Stimulated activated CD8-positive, alpha-beta memory T cell treated with anti-CD3 and anti-CD28 coated beads, Interleukin-2, amount 100 ng/mL, for 48 hours (primary cell): ENCODE measurements at regions not wholly inside any gene's neighbourhood (a gene's known extent, or its start where the extent isn't known, plus 50 kb on each side); places are given as distances from the start of the nearest gene placed in this dataset.
"Not testable (repeated sequence)": the region's sequence is repeated elsewhere in the genome, so short reads cannot be mapped to it uniquely, and the experiment has no call there.

Experiments
- DNase-seq, 2 donors: peaks; one replicate each; pipeline ENCODE4 v3.0.0-alpha.2; 2020; ENCODE audit warnings: low read depth in 2 of 2

DNA sequence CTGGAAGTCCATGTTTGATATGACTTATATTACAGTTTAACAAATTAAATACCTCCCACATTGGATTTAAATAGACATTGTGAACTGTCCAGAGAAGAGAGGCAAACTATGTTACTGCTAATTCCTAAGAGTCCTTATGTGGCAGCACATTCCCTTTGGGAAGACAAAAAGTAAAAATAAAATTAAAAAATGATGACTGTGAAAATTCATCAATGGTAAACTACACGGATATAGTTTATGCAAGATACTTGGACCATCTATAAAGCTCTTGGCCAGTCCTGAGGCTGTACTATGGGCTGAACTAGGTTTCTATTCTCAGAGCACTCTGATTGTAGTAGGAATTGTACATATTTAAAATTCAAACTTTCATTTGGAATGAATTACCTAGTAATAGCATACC, 206.4 kb downstream of the LRRK2 start:
- DNase-seq = no peak

DNA sequence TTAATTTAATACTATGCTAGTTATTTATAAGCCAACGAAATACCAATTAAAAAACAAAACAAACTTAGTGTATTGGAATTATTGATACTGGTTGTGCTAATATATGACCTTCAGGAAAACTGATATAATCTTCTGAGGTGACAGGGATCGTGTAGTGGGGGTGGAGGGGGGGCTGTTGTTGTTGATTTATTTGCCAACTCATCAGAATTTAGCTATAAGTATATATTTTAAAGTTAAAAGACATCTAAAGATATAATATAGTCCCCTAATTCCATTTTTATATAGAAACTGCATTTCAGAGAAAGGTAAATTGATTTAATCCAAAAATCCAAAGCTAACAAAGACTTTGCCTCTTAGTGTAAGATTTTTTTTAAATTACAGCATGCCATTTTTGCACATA, 210.5 kb downstream of the LRRK2 start:
- DNase-seq = no peak

DNA sequence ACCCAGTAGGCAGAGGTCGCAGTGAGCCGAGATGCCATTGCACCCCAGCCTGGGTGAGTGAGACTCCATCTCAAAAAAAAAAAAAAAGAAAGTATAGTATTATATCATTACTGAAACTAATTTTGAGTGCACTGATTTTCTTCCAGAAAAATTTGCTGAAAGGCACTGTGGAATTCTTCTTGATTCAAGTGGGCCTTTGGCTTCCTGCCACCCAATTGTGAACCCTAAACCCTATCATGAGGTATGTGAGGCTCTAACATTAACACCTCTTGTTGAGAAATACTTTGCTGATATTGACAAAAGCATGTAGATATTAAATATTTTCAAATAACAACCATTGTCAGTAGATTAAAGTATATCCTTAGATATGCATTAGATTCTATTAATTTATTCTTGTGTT, 211.2 kb downstream of the LRRK2 start:
- no peak for DNase-seq

DNA sequence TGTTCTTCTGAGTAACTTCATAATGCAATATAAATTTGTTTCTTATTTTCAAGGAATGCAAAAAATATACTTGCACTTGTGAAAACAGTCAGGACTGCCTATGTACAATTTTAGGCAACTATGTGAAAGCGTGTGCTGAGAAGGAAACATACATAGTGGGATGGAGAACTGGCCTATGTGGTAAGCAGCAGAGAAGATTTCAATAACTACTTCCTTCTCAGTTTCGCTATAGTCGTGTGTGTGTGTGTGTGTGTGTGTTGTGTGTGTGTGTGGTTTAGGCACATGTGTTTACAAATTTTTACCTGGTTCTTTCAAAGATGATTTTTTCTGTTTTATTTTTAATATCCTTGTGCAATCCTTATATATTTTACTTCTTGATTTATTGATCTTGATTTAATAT, 211.8 kb downstream of the LRRK2 start:
- DNase-seq = no peak

DNA sequence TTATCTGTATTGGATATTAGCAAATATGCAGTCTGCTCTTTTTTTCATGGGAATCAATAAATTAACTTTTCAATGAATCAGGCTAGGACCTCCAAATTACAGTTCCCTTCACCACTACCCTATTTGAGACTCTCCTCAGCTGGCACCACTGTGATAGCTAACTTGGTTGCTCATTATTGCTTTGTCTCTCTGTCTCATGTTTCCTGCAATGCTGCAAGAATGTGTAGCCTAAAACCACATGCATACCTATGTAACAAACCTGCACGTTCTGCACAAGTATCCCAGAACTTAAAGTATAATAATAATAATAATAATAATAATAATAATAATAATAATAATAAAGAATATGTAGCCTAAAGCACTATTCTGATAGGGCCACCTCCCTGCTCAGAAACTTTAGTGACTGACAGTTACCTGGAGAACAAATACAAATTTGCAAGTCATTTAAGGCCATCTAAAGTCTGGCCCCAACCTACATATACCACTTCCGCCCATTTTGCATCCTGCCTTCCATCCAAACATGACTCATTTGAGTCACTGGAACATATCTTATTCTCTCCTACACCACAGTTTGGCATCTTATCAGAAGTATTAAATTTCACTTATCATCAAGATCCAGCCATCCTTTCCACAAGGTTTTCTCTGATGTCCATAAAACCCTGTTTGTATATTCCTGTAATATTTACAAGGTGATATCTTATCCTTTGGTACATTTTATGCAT, 215.1 kb downstream of the LRRK2 start:
- DNase-seq = no peak

DNA sequence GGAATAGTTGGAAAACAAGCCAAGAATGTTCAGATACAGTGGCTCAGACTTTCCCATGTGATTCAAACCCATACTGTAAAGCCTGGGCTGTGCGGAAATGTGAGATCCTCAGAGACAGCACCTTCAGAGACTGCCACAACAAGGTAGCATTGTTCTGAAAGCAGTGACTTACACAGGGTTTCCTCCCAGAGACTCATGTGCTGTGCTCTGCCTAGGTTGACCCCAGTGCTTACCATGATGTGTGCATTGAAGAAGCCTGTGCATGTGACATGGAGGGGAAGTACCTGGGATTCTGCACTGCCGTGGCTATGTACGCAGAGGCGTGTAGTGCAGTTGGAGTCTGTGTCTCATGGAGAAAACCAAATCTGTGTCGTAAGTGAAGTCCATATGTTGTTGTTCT, 219.4 kb downstream of the LRRK2 start:
- no peak for DNase-seq

DNA sequence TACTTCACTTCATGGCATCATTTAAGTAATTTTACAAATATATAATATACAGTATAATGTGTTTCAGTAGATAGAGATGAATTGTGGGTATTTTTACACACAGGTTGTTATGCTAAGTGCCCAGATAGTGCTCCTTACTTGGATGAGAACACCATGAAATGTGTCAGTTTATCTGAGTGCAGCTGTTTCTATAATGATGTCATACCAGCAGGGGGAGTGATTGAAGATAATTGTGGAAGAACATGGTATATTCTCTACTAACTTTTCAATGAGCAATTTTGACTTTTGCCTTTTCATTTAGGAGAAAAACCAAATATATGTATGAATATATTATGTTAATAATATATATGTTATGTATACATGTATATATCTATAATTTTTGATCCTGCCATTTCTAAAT, 221.6 kb downstream of the LRRK2 start:
- no peak for DNase-seq

DNA sequence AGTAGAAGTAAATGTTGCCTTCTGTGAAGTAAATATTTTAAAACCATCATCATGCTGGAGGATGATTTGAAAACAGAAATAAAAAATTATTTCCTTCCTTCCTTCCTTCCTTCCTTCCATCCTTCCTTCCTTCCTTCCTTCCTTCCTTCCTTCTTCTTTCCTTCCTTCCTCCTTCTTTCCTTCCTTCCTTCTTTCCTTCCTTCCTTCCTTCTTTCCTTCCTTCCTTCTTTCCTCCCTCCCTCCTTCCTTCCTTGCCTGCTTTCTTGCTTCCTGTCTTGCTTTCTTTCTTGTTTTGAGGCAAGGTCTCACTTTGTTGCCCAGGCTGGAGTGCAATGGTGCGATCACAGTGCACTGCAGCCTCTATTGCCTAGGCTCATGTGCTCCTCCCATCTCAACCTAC, 223.7 kb downstream of the LRRK2 start:
- DNase-seq = not testable (repeated sequence)

DNA sequence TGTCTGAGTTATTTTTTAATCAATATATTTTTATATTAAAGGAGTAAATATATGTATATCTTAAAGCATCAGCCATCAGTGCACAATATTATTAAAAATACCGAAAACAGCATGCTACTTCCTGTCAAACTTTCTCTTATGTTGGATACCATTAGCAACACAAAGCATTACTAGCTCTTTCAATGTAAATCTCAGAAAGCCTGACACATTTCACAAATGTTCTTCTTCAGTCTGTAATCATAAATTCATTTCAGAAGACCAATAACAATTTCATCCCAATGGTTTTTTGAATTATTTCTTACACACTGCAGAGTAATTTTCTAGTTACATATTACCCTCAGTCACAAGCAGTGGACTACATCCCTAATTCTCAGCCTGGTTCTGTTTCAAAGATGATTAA, 226.9 kb downstream of the LRRK2 start:
- no peak for DNase-seq

DNA sequence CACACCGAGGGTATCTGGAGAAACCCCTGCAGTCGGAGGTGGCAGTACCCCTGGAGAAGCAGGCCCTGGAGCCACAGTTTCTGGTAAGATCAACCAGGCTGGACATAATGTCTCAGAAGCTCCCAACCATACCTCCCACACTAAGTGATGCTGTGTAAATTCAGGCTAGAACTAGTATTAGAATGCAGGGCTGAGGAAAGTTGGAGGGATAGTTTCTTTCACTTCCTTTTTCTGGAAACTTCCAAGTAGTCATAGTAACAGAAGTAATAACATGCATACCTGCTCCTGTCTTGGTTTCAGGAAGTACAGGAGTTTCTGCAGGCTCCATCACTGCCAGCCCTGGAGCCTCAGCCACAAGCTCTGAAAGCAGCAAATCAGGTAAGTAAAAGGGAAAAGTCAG, 228.1 kb upstream of the CNTN1 start:
- no peak for DNase-seq

DNA sequence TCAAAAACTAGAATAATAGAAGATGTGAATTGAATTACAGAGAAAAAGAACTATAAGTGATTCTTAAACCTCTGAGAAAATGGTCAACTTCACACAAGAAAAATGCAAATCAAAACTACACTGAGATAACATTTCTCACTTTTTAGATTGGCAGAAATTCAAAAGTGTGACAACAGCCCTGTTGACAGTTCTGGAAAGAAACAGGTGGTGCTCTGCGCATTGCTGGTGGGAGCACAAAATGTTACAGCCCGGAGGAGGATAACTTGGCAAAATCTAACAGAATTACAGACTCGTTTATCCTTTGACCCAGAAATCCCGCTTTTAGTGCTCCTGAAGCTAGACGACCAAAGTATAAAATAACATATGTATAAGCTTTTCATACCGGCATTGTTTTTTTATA, 222.5 kb upstream of the CNTN1 start:
- DNase-seq = no peak

DNA sequence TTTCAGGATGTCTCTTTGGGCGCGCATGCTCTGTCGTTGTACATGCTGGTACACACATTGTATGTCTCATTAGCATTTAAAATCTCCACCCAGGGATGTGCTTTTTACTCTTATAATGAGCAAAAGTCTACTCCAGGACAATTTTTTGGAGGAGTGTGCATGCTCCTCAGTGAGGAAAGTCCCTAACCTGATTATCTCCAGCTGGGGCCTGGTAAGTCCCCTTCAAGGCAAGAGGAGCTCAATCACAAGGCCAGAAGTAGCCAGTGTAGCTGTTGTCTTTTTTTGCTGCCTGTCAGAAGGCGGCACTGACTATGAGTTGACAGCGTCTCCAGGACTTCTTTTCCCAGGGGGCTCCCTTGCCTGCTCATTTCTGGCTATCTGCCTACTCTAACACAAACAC, 218.3 kb upstream of the CNTN1 start:
- no peak for DNase-seq

DNA sequence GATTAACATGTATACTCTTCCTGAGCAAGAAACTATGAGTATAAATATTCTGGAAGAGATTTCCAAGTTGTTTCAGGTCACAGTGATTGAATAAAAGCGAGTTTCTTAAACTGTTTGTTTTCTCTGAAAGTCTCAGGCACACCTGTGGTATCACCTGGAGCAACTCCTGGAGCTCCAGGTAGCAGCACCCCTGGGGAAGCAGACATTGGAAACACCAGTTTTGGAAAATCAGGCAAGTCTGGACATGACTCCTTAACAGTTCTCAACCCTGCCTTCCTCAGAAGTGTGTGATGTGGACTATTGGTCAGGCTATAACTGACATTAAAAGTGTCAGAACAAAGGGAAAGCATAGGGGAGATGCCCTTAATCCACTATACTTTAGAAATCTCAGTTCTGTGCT, 217.6 kb upstream of the CNTN1 start:
- no peak for DNase-seq

DNA sequence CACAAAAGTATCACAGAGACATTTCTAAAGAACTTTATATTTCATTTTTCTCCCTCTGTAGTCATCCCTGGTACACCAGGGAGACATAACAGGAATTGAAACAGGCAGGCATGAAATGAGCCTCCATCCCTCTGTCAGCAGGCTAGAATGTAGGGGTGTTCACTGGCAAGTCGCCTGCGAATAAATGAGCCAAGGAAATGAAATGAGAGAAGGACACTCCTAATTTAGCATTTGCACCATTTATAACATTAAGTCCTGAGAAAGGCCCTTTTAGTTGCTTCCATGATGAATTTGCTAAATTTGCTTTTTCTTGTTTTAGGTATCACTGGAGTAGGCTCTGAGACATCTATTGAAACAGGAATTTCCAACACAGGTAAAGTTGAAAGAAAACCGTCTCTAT, 192.4 kb upstream of the CNTN1 start:
- DNase-seq = no peak

DNA sequence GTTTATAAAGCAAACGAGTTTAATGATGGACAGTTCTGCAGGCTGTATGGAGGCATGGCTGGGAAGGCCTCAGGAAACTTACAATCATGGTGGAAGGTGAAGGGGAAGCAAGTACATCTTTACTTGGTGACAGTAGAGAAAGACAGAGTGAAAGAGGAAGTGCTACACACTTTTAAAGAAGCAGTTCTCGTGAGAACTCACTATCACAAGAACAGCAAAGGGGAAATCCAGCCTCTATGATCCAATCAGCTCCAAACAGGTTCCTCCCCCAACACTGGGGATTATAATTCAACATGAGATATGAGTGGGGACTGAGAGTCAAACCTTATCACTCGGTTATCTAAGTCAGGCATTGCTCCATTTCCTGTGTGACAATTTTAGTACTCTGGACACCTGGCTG, 189.9 kb upstream of the CNTN1 start:
- no peak for DNase-seq

DNA sequence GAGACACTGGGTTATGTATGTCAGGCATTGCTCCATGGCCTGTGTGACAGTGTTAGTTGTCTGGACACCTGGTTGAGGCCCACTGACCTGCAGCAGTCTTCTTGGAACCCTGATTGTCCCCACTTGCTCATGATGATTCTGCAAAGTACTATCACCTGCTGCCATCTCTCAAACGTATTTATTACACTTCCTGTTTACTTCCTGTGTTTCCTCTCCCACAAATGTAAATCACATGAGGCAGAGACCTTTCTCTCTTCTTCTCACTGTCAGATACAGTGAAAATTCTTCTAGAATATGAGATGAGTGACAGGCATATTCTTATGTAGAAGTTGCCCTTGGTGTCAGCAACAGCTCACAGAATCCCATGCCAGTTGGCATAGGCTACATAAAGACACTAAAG, 186.9 kb upstream of the CNTN1 start:
- DNase-seq = no peak

DNA sequence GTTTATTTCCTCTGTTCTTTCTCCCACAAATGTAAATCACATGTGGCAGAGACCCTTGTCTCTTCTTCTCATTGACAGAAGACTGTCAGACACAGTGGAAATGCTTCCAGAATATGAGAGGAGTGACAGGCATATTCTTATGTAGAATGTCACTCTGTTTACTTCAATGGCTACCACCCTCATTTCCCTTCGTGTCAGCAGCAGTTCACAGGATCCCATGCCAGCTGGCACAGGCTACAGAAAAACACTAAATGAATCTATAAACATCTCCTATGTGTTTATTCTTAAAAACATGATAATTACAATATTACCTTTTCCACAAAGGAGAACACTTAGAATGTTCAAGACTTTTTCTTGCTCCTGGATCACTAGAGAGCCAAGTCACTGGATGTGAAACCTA, 183.8 kb upstream of the CNTN1 start:
- DNase-seq = no peak

DNA sequence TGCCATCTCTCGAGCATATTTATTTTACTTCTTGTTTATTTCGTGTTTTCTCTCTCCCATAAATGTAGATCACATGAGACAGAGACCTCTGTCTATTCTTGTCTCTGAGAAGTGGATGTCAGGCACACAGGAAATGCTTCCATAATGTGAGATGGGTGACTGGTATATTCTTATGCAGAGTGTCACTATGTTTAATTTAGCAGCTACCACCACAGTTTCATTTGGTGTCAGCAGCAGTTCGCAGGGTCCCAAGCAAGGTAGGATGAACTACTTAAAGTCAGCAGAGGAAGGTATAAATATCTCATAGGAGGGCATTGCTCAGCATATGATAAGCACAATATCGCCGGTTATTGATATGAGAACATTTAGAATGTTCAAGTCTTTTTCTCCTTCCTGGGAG, 180.9 kb upstream of the CNTN1 start:
- DNase-seq = no peak

DNA sequence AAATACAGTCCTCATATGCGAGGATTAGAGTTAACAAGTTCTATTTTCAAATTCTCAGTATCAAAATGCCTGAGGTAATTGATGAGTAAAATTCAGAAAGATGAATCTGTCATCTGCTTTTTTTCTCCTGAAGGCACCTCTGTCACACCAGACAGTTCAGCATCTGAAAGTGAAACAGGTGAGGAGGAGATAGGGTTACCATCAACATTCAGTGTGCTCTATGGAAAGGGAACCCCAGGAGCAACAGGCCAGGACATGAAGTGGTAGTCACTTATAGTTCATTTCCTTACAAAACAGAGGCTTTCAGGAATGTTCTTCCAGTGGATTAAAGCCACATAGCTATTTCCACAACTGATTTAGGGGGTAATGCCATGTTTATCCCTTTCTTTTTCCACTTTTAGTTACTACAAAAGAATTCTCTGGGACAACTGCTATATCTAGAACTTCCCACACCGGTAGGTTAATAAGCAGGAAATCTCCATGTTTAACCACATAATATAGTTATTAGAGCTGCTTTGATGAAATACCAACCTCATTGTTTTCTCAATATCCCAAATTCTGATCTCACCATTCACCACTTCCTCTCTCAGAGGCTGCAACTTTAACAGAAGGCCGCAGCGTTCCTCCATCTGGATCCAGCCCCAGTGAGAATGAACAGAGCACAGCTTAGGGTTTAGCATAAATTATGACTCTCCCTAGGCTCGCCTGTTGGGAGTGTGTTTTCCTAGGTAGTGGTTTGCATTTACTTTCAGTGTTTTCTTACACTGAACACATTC, 177.0 kb upstream of the CNTN1 start:
- DNase-seq = no peak

DNA sequence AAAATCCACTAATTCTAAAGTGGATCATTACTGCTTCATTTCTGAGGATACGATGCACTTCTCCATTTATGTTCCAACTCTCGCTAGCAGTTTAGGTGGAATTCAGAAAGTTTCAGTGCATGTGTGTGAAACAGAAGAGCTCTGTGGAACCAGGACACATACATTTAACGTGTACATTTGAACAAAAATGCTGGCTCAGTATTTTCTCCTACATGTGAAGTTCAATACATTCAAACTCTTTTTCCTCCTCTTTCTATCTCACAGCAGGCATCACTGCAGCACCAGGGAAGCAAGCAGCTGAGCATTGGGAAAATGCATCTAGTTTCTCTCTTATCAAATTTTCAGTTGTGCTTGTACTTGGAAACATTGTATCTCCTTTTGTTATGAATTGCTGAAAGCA, 169.4 kb upstream of the CNTN1 start:
- no peak for DNase-seq

DNA sequence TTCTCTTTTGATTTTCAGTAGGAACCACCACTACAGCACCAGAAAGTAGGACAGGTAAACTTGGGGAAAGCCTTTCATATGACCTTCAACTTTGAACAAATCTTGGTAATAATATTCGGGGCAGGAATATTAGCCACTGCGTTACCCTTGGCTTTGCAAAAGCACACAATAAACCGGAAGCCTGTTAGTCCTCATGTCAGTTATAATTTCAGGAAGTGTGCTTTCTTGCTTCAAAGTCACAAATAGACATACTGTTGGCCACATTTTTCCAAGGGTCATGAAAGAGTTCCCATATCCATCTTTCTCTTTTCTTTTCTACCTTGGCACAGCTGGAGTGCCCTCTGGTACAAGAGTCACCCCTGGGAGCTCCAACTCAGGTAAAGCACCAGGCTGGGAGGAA, 167.2 kb upstream of the CNTN1 start:
- no peak for DNase-seq

DNA sequence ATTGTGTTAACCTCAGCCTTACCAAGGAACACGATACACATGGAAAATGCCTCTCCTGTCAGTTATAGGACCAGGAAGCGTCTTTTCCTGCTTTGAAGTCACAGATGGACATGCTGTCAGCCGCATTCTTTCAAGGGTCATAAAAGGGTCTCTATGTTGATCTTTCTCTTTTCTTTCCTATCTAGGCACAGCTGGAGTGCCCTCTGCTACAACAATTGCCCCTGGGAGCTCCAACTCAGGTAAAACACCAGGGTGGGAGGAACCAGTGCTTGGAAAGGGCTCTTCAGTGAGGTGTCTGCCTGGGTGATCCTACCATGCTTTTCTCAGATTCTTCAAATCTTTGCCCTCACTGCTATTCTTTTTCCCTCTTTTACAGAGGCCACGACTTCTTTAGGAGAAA, 157.4 kb upstream of the CNTN1 start:
- DNase-seq = no peak

DNA sequence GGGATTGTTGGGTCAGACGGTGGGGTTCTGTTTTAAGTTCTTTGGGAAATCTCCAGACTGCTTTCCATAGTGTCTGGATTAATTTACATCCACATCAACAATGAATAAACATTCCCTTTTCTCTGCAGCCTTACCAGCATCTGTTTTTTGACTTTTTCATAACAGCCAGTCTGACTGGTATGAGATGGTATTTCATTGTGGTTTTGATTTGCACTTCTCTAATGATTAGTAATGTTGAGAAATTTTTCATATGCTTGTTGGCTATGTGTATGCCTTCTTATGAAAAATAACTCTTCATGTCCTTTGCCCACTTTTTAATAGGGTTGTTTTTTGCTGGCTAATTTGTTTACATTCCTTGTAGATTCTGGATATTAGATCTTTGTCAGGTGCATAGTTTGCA, 140.8 kb upstream of the CNTN1 start:
- no peak for DNase-seq

DNA sequence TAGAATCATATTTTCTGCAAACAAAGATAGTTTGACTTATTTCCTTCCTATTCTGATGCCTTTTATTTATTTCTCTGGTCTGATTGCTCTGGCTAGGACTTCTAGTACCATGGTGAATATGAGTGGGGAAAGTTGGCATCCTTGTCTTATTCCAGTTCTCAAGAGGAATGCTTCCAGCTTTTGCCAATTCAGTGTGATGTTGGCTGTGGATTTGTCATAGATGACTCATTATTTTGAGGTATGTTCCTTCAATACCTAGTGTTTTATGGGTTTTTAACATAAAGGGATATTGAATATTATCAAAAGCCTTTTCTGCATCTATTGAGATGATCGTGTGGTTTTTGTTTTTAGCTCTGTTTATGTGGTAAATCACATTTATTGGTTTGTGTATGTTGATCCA, 139.4 kb upstream of the CNTN1 start:
- no peak for DNase-seq
